Mesothelial cell of epicardium (in vitro differentiated cells): ENCODE measurements at regions not wholly inside any gene's neighbourhood (a gene's known extent, or its start where the extent isn't known, plus 50 kb on each side); places are given as distances from the start of the nearest gene placed in this dataset.

Source experiments
- DNase-seq, 2 experiments: peaks; one replicate each; pipeline ENCODE4 v3.0.0; 2021; ENCODE audit warnings: low spot score in 2 of 2; ENCODE audit not compliant: unreplicated experiment in 2 of 2
- H3K27ac Mint-ChIP-seq: 2 replicates; pipeline ENCODE4 v1.8.0; 2021; ENCODE audit warnings: mixed read lengths
- H3K27me3 Mint-ChIP-seq: 2 replicates; pipeline ENCODE4 v1.8.0; 2021; ENCODE audit warnings: low read depth, mixed read lengths
- H3K36me3 Mint-ChIP-seq: 2 replicates; pipeline ENCODE4 v1.8.0; 2021; ENCODE audit warnings: mixed read lengths
- H3K4me1 Mint-ChIP-seq: 2 replicates; pipeline ENCODE4 v1.8.0; 2021; ENCODE audit warnings: mixed read lengths
- H3K4me3 Mint-ChIP-seq: 2 replicates; pipeline ENCODE4 v1.8.0; 2021; ENCODE audit warnings: mild to moderate bottlenecking, moderate library complexity, mixed read lengths
- H3K9me3 Mint-ChIP-seq: 2 replicates; pipeline ENCODE4 v1.8.0; 2021; ENCODE audit warnings: mixed read lengths
- CTCF ChIP-seq: fragments of 200-600 bp; sonication (generic); IDR thresholded peaks from one replicate; pipeline ENCODE4 v1.5.0; 2021; ENCODE audit warnings: antibody characterized with exemption; ENCODE audit not compliant: unreplicated experiment

- TF ChIP-seq CTCF: no peak
- Mint-ChIP-seq H3K4me3 (no peak overlapping the region), H3K9me3 (peaks cover 6% of the 10 kb centered on the region), H3K4me1 (peaks cover 2% of the 10 kb centered on the region), H3K36me3 (no peaks in the 10 kb centered on the region), H3K27me3 (peaks cover 3% of the 10 kb centered on the region), H3K27ac (no peak overlapping the region)
- DNase-seq: no peak
Observed at GRCh38 chr16:52376676-52377280, 170.2 kb downstream of the TOX3 start.

- Mint-ChIP-seq H3K36me3 (no peaks in the 10 kb centered on the region), H3K4me1 (peaks cover 2% of the 10 kb centered on the region), H3K27me3 (peaks cover 15% of the 10 kb centered on the region), H3K9me3 (peaks cover 6% of the 10 kb centered on the region), H3K4me3 (no peak overlapping the region), H3K27ac (no peak overlapping the region)
- TF ChIP-seq CTCF: no peak
- DNase-seq: no peak
Observed at GRCh38 chr16:52372313-52372712, 174.6 kb downstream of the TOX3 start.

- no peak for TF ChIP-seq CTCF
- peaks cover 30% of the 10 kb centered on the region for H3K27me3 Mint-ChIP-seq
- no peak for DNase-seq
- no peak overlapping the region for H3K4me3 Mint-ChIP-seq
- peaks cover 6% of the 10 kb centered on the region for H3K9me3 Mint-ChIP-seq
- H3K36me3 Mint-ChIP-seq: no peaks in the 10 kb centered on the region
- no peaks in the 10 kb centered on the region for H3K4me1 Mint-ChIP-seq
- H3K27ac Mint-ChIP-seq: no peak overlapping the region
Observed at GRCh38 chr16:52368859-52369258, 178.1 kb downstream of the TOX3 start.

- Mint-ChIP-seq H3K36me3 (no peaks in the 10 kb centered on the region), H3K27ac (no peak overlapping the region), H3K9me3 (peaks cover 4% of the 10 kb centered on the region), H3K27me3 (peaks cover 29% of the 10 kb centered on the region), H3K4me1 (no peaks in the 10 kb centered on the region), H3K4me3 (no peak overlapping the region)
- DNase-seq: no peak
- TF ChIP-seq CTCF: no peak
Observed at GRCh38 chr16:52367821-52368220, 179.1 kb downstream of the TOX3 start.

- H3K4me3 Mint-ChIP-seq: no peak overlapping the region
- peaks cover 27% of the 10 kb centered on the region for H3K27me3 Mint-ChIP-seq
- H3K9me3 Mint-ChIP-seq: no peaks in the 10 kb centered on the region
- H3K4me1 Mint-ChIP-seq: no peaks in the 10 kb centered on the region
- H3K27ac Mint-ChIP-seq: no peak overlapping the region
- no peaks in the 10 kb centered on the region for H3K36me3 Mint-ChIP-seq
- no peak for DNase-seq
- TF ChIP-seq CTCF: no peak
Observed at GRCh38 chr16:52366983-52367382, 180.0 kb downstream of the TOX3 start.

GRCh38 chr16:52364500-52364899, 182.4 kb downstream of the TOX3 start:
- no peaks in the 10 kb centered on the region for H3K4me1 Mint-ChIP-seq
- peaks cover 27% of the 10 kb centered on the region for H3K27me3 Mint-ChIP-seq
- H3K9me3 Mint-ChIP-seq: peaks cover 3% of the 10 kb centered on the region
- no peak overlapping the region for H3K4me3 Mint-ChIP-seq
- H3K36me3 Mint-ChIP-seq: no peaks in the 10 kb centered on the region
- H3K27ac Mint-ChIP-seq: no peak overlapping the region
- DNase-seq: no peak
- TF ChIP-seq CTCF: no peak
